GM13977 (cell line): ENCODE measurements at regions not wholly inside any gene's neighbourhood (a gene's known extent, or its start where the extent isn't known, plus 50 kb on each side); places are given as distances from the start of the nearest gene placed in this dataset.

Experiments used
- DNase-seq: peaks from one replicate; pipeline ENCODE4 v3.0.0; 2012; ENCODE audit warnings: low spot score
- CTCF ChIP-seq: IDR thresholded peaks from 2 replicates; pipeline ENCODE4 v1.5.1; 2012; ENCODE audit warnings: mild to moderate bottlenecking, control low read depth; ENCODE audit not compliant: insufficient read depth; ENCODE audit errors: extremely low read depth, missing control alignments
- in situ Hi-C: fragments of 300-500 bp; cut with MboI; formaldehyde crosslinking; loops from one replicate; pipeline ENCODE4 v1.12.0; 2022; ENCODE audit warnings: low sequenced_read_pairs, low pct_unique_long_range_greater_than_20kb, mixed read lengths, inconsistent platforms; ENCODE audit not compliant: unreplicated experiment

DNA sequence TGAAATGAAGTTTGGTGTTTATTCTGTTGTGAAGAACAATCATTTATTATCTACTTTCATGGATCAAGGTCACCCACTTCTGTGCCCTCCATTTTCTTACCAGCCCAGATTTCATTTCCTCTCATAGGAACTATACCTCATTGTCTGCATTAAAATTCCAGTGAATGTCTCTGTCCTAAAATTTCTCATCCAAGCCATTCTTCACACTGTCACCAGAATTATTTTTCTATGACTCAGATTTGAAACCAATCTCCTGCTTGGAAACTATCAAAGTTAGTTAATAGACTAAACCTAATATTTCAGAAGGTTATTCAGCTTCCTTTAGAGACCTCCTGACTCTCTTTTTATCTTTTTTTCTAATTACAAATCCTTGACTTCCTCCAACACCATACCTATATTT lies 364.1 kb upstream of the CBLB start:
- in situ Hi-C loops: no loop called here
- DNase-seq: no peak
- TF ChIP-seq CTCF: no peak

DNA sequence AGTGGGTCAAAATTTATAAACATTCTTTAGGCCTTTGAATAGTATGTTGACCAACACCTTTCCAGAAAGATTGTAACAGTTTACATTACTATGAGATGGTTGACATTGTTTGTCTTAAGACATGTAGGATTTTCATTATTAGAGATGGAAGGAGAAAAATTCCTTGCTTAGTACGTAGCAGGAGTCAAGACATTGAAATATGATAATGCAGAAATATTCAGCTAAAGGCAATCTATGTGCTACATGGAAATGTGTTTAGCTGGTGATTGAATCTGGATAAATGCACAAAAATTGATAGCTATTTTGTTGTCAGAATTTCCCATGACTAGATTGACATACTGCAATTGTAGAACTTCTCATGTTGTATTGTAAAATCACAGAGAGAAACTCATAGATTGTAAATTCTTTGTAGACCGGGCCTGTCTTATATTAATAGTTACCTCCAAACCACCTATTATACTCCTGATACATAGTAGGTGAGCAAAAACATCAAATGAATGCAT lies 370.4 kb upstream of the CBLB start:
- no peak for TF ChIP-seq CTCF
- in situ Hi-C loops: no loop called here
- no peak for DNase-seq

- in situ Hi-C loops: no loop called here
- no peak for DNase-seq
- TF ChIP-seq CTCF: no peak
These were observed 372.8 kb upstream of the CBLB start for GRCh38 chr3:106241593-106241992.

DNA sequence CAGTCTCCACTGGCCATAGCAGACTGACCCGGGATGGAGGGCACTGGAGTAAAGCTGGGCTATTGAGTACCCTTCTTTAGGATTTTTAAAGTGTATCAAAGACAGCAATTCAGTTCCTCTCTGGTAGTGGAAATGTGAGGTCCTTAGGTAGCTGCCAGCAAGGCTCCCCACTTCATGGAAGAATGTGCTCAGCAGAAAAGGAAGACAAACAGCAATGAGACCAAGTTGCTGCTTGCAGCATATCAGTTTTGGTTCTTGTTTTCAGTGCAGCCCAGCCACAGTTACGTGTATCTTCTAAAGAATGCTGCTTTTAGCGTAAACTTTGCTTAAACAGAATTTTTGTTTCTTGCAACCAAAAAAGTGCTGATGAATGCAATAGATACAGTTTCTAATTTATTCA lies 374.0 kb upstream of the CBLB start:
- no peak for TF ChIP-seq CTCF
- DNase-seq: no peak
- in situ Hi-C loops: no loop called here

GRCh38 chr3:106245400-106245799 lies 376.6 kb upstream of the CBLB start:
- TF ChIP-seq CTCF: no peak
- in situ Hi-C loops: no loop called here
- no peak for DNase-seq

DNA sequence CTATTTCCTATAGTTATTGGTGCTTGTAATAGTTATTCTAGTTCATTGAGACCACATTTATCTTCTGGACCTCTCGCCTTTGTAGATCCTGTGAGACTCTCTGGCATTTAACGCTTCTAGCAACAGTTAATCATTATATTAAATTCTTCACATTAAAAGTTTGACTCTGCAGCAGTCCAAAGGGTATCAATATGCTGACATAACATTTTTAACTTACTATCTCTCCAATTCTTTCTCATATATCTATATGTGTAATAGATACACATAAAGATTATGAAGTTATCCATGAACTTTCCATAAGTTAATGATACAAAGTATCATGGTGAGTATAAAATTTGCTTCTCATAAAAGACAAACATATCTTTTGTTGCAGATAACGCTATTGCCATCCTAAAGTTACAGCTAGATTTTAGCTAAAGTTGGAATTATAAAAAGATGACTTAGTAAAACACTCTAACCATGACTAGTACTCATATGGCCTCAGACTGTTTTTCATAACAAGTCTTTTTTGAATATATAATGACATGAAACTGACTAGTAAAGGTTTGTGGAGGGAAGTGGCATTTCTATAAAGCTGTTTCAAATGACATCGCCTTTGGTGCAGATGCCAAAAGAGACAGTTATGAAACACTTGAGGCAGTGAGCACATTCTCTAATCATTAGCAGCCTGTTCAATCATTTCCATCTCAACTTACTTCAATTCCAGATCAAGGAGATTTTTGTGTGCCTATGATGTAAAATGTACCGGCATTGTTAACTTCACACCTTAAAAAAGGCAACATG lies 379.3 kb upstream of the CBLB start:
- DNase-seq: no peak
- no peak for TF ChIP-seq CTCF
- in situ Hi-C loops: no loop called here
